ENCODE measurements at regions not wholly inside any gene's neighbourhood (a gene's known extent, or its start where the extent isn't known, plus 50 kb on each side); places are given as distances from the start of the nearest gene placed in this dataset.

DNA sequence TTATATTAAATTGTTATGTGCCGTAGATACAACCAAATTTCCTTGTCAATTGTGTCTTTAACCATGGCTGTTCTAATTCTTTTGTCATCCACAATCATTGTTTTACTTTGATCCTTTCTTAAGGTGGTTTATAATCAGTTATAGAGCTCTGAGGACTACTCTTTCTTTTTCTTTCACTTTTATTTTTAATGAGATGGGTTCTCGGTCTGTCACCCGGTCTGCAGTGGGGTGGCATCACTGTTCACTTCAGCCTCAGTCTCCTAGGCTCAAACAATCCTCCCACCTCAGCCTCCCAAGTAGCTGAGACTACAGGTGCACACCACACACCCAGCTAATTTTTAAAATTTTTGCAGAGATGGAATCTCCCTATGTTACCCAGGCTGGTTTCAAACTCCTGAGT, 74.2 kb downstream of the ANXA2R start:
- TF ChIP-seq, protein P1, sequence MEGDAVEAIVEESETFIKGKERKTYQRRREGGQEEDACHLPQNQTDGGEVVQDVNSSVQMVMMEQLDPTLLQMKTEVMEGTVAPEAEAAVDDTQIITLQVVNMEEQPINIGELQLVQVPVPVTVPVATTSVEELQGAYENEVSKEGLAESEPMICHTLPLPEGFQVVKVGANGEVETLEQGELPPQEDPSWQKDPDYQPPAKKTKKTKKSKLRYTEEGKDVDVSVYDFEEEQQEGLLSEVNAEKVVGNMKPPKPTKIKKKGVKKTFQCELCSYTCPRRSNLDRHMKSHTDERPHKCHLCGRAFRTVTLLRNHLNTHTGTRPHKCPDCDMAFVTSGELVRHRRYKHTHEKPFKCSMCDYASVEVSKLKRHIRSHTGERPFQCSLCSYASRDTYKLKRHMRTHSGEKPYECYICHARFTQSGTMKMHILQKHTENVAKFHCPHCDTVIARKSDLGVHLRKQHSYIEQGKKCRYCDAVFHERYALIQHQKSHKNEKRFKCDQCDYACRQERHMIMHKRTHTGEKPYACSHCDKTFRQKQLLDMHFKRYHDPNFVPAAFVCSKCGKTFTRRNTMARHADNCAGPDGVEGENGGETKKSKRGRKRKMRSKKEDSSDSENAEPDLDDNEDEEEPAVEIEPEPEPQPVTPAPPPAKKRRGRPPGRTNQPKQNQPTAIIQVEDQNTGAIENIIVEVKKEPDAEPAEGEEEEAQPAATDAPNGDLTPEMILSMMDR (conservative IDR thresholded peaks at IDR 0.05; ENCODE audit: low read depth, low read length) = no peak
- TF ChIP-seq EZH2 (IDR thresholded peaks at IDR 0.05; ENCODE audit: borderline replicate concordance, low read depth, low read length, poor library complexity, severe bottlenecking) = no peak
